K562 (cell line): ENCODE measurements at regions not wholly inside any gene's neighbourhood (a gene's known extent, or its start where the extent isn't known, plus 50 kb on each side); places are given as distances from the start of the nearest gene placed in this dataset.

Experiments
- ATAC-seq: fragments of 200-7000 bp; cut with Tn5 transposase; 3 replicates; pipeline ENCODE4 v1.9.1; 2020; ENCODE audit warnings: moderate library complexity
- BruUV-seq: library from RNA; stranded (reverse); fragments of 400-500 nt; replicated peaks from 2 replicates; lab custom pipeline; 2021; lab: Mats Ljungman, UMichigan
- CTCF ChIA-PET: fragments of 300-600 bp; formaldehyde crosslinking; extraction: SDS; loops from one replicate; lab custom pipeline; 2021; ENCODE audit warnings: low intra/inter-chr PET ratio; lab: Yijun Ruan, JAX
- POLR2A ChIA-PET: fragments of 300-600, 350-650 bp; sonication (Branson Sonifier 250); formaldehyde crosslinking; extraction: SDS; loops from one replicate; lab custom pipeline; 2021; ENCODE audit warnings: antibody characterized with exemption, inconsistent platforms; lab: Yijun Ruan, JAX
- DNase-seq, 4 experiments: peaks; one replicate each; pipeline versions ENCODE4 v3.0.0 to v3.0.0-alpha.2; 2011 to 2018; ENCODE audit warnings: low spot score in 3 of 4, mixed read lengths in 3 of 4; ENCODE audit errors: extremely low read depth in 1 of 4
- FAIRE-seq: peaks from 2 replicates; lab custom pipeline; 2011; peaks lifted over from hg19 to GRCh38; lab: Jason Lieb, UNC
- H2AFZ ChIP-seq: 2 replicates; pipeline ENCODE4 v1.6.0; 2011; ENCODE audit warnings: low read depth, low read length, control low read depth, inconsistent platforms
- H3K27ac ChIP-seq: fragments of 200-600 bp; 3 replicates; pipeline ENCODE4 v1.8.0; 2011; ENCODE audit warnings: low read depth, mild to moderate bottlenecking, control low read depth, inconsistent platforms, low read length, moderate library complexity, mixed read lengths; ENCODE audit errors: extremely low read depth
- H3K27me3 ChIP-seq, 2 experiments: fragments of 300-600 bp in 1 of 2; 2 replicates in 1 of 2; 3 replicates in 1 of 2; pipeline versions ENCODE4 v1.6.0 to v1.8.0; 2011; ENCODE audit warnings: inconsistent platforms in 2 of 2, low read length in 2 of 2, mild to moderate bottlenecking in 1 of 2, mixed read lengths in 1 of 2, moderate library complexity in 1 of 2; ENCODE audit not compliant: control insufficient read depth in 2 of 2, insufficient read depth in 2 of 2
- H3K36me3 ChIP-seq: fragments of 300-600 bp; 3 replicates; pipeline ENCODE4 v1.8.0; 2011; ENCODE audit warnings: mild to moderate bottlenecking, low read length, inconsistent platforms; ENCODE audit not compliant: control insufficient read depth, insufficient read depth
- H3K4me1 ChIP-seq, 2 experiments: fragments of 200-600 bp in 1 of 2; replicated peaks in 1 of 2; 2 replicates in 1 of 2; 3 replicates in 1 of 2; pipeline versions ENCODE4 v1.5.1 to v1.8.0; 2011; ENCODE audit warnings: inconsistent platforms in 2 of 2, low read length in 2 of 2, mild to moderate bottlenecking in 1 of 2, mixed read lengths in 1 of 2, moderate library complexity in 1 of 2; ENCODE audit not compliant: control insufficient read depth in 2 of 2, insufficient read depth in 2 of 2
- H3K4me2 ChIP-seq: 2 replicates; pipeline ENCODE4 v1.6.1; 2011; ENCODE audit warnings: low read length, control low read depth, inconsistent platforms, mixed read lengths; ENCODE audit not compliant: insufficient read depth
- H3K4me3 ChIP-seq: fragments of 200-600 bp; sonication (generic), shearing (Covaris generic); 2 replicates; pipeline ENCODE4 v1.5.1; 2016; ENCODE audit warnings: control low read depth, inconsistent platforms
- H3K79me2 ChIP-seq: fragments of 200-600 bp; 3 replicates; pipeline ENCODE4 v1.8.0; 2011; ENCODE audit warnings: low read length, inconsistent platforms; ENCODE audit not compliant: control insufficient read depth, insufficient read depth
- H3K9ac ChIP-seq, 2 experiments: 2 replicates each; pipeline versions ENCODE4 v1.6.0 to v1.6.1; 2011; ENCODE audit warnings: low read depth in 2 of 2, low read length in 2 of 2, control low read depth in 1 of 2, inconsistent platforms in 1 of 2, mild to moderate bottlenecking in 1 of 2, mixed read lengths in 1 of 2; ENCODE audit not compliant: insufficient read depth in 1 of 2
- H3K9me1 ChIP-seq: one replicate; pipeline ENCODE4 v1.6.0; 2011; ENCODE audit warnings: inconsistent platforms, mild to moderate bottlenecking, low read length, moderate library complexity; ENCODE audit not compliant: control insufficient read depth, insufficient read depth
- H3K9me3 ChIP-seq: replicated peaks from 2 replicates; pipeline ENCODE4 v1.5.1; 2011; ENCODE audit warnings: low read depth, low read length, inconsistent platforms; ENCODE audit not compliant: control insufficient read depth, insufficient read depth
- H4K20me1 ChIP-seq: replicated peaks from 2 replicates; pipeline ENCODE4 v1.6.1; 2011; ENCODE audit warnings: low read length, inconsistent platforms, mixed read lengths; ENCODE audit not compliant: control insufficient read depth, insufficient read depth
- CLOCK ChIP-seq: fragments of 250-450 bp; sonication (Bioruptor Pico); IDR thresholded peaks from 2 replicates; pipeline ENCODE4 v1.4.0; 2020; ENCODE audit warnings: mild to moderate bottlenecking, moderate library complexity, borderline replicate concordance
- ETS1 ChIP-seq: conservative IDR thresholded peaks from 2 replicates; pipeline ENCODE4 v1.6.1; 2011; ENCODE audit warnings: low read depth, mild to moderate bottlenecking, low read length; ENCODE audit not compliant: control insufficient read depth
- FOXK1 ChIP-seq: sonication (generic); formaldehyde crosslinking; IDR thresholded peaks from 2 replicates; pipeline ENCODE4 v1.8.0; 2022; ENCODE audit warnings: missing genetic modification reagents, mild to moderate bottlenecking, borderline replicate concordance
- FOXK2 ChIP-seq, 2 experiments: fragments of 450-650 bp; IDR thresholded peaks in 1 of 2; conservative IDR thresholded peaks in 1 of 2; 2 replicates each; pipeline ENCODE4 v1.6.1; 2016; ENCODE audit warnings: low read depth in 2 of 2, mild to moderate bottlenecking in 1 of 2
- GATAD2B ChIP-seq: fragments of 450-650 bp; IDR thresholded peaks from 2 replicates; pipeline ENCODE4 v1.6.1; 2017; ENCODE audit warnings: mild to moderate bottlenecking, borderline replicate concordance
- ILK ChIP-seq: fragments of 450-650 bp; IDR thresholded peaks from 2 replicates; pipeline ENCODE4 v1.6.1; 2016; ENCODE audit warnings: missing genetic modification characterization, low read depth, mild to moderate bottlenecking, missing compliant biosample characterization, moderate library complexity, borderline replicate concordance
- L3MBTL2 ChIP-seq: fragments of 450-650 bp; IDR thresholded peaks from 2 replicates; pipeline ENCODE4 v1.6.1; 2016; ENCODE audit warnings: mild to moderate bottlenecking, moderate library complexity
- LEF1 ChIP-seq: fragments of 450-650 bp; IDR thresholded peaks from 2 replicates; pipeline ENCODE4 v1.6.1; 2016; ENCODE audit warnings: mild to moderate bottlenecking
- MBD2 ChIP-seq: sonication (generic); IDR thresholded peaks from 2 replicates; pipeline ENCODE4 v1.6.1; 2016; ENCODE audit warnings: low read depth, borderline replicate concordance
- SREBF2 ChIP-seq: sonication (generic); formaldehyde crosslinking; IDR thresholded peaks from 2 replicates; pipeline ENCODE4 v1.4.0; 2020; ENCODE audit warnings: mild to moderate bottlenecking, missing genetic modification reagents
- TBL1XR1 ChIP-seq, 2 experiments: IDR thresholded peaks; 2 replicates each; pipeline ENCODE4 v1.6.1; 2012; ENCODE audit warnings: improper control_type of control experiment in 2 of 2, low read length in 2 of 2, mild to moderate bottlenecking in 1 of 2
- TFAM ChIP-seq: fragments of 250-450 bp; sonication (Bioruptor Pico); conservative IDR thresholded peaks from 2 replicates; pipeline ENCODE4 v1.5.0; 2021; ENCODE audit warnings: mild to moderate bottlenecking, moderate library complexity
- ZKSCAN8 ChIP-seq: fragments of 200-800 bp; sonication (Bioruptor generic); IDR thresholded peaks from 2 replicates; pipeline ENCODE4 v1.6.1; 2016; ENCODE audit warnings: missing genetic modification characterization, missing compliant biosample characterization
- ZNF239 ChIP-seq: fragments of 250-450 bp; sonication (Bioruptor Pico); IDR thresholded peaks from 2 replicates; pipeline ENCODE4 v1.4.0; 2020; ENCODE audit warnings: mild to moderate bottlenecking
- ZNF785 ChIP-seq: fragments of 250-450 bp; sonication (Bioruptor Pico); IDR thresholded peaks from 2 replicates; pipeline ENCODE4 v1.4.0; 2020; ENCODE audit warnings: mild to moderate bottlenecking
- WGBS: fragments of 100-300 bp; shearing (Covaris generic); methylation state at CpG from one replicate; pipeline ENCODE4 v1.1.6; 2016; ENCODE audit warnings: low coverage, mixed read lengths; ENCODE audit not compliant: insufficient coverage; ENCODE audit errors: missing lambda C conversion rate; 5-methylcytosine and 5-hydroxymethylcytosine counted together
- in situ Hi-C: fragments of 300-500 bp; cut with MboI; formaldehyde crosslinking; loops from 4 replicates; pipeline ENCODE4 v1.15.0; 2018; ENCODE audit warnings: inconsistent platforms, mixed read lengths
- intact Hi-C: fragments of 100-400 bp; cut with micrococcal nuclease; formaldehyde crosslinking; loops from 2 replicates; pipeline ENCODE4 v1.14.2; 2022
- TF ChIP-seq, protein P1 (sequence below): sonication (generic); formaldehyde crosslinking; IDR thresholded peaks from 2 replicates; pipeline ENCODE4 v1.8.1; 2023; ENCODE audit warnings: mild to moderate bottlenecking, missing genetic modification reagents

DNA sequence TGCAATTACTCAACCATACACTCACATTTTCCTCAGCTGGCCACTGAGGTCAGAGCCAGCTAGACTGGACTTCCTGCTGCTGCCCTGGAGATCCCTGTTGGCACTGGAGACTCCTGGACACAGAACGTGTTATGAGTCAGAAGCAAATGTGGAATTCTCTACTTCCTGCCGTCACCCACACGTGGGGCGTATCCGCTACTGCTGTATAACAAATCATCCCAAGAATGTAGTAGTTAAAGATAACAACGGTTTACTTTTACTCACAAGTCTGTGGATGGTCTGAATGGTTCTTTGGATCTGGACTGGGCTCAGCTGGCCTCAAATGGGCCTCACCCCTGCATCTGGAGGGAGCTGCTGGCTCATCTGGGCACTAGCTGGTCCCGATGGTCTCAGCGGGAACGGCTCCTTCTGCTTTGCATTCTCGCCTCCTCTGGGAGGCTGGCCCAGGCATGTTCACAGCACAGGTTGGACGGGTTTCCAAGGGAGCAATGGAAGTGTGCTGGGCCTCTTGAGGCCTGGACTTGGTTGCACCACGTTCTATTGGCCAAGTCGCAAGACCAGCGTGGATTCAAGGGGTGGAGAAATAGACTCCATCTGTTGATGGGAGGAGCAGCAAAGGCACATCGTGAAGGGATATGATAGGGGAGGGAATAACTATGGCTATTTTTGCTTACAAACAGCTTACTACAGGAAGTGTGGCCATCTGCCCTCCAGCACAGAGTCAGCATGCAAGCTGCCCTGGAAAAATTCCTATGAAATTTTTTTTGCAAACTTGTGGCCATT, 118.5 kb downstream of the SNX5 start (continued):
- no peak for TF ChIP-seq TFAM
- no peak for TF ChIP-seq MBD2
- no peak for TF ChIP-seq SREBF2
- TF ChIP-seq ZNF785 (CRISPR knock-in tag), result no peak
- no peak for TF ChIP-seq TBL1XR1 (IDR thresholded peaks at IDR 0.05; ENCODE audit: low read length in 2 of 2)
- no peak for TF ChIP-seq ETS1

DNA sequence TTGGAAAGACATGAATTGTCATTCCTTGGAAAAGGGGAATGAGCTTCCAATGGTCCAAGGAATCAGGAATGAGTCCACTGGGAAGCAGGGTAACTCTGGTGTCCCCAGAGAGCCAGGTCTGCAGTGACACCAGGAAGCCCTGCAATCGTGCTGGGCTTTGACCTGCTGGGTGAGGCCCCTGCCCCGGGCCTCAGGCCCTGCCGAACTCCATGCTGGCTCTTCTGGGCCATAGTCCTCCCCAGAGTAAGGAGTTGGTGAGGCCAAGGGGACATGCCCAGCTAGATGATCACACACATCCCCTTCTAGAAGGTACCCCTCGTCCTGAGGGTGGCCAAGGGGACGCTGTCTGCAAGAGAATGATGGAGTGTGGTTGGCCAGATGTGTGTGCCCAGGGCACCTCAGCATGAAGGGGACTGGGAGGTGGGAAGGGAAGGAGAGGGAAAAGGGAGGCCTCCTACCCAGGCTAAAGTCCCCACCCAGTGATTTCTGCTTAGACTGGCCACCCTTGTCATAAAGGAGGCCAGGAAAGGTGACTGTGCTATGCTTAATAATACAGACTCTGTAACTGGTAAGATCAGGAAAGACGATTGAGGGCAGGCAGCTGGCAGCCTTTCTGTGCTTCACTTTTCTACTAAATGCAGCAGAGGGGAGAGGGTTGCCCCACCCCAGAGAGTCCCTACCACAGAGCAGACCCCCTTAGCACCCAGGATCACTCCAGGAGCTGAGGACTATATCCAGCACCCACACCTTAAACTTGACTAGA, 119.3 kb downstream of the SNX5 start:
- no peaks in the 10 kb centered on the region for H3K79me2 ChIP-seq
- TF ChIP-seq ILK (no peak), L3MBTL2 (no peak), LEF1 (no peak), GATAD2B (no peak), ZNF239 (CRISPR knock-in tag) (no peak), ZKSCAN8 (CRISPR knock-in tag) (no peak), CLOCK (CRISPR knock-in tag) (no peak), FOXK2 (conservative IDR thresholded peaks at IDR 0.05 in 1 of 2, IDR thresholded peaks at IDR 0.05 in 1 of 2; ENCODE audit: low read depth in 2 of 2) (no peak), FOXK1 (no peak)
- TF ChIP-seq, protein P1, sequence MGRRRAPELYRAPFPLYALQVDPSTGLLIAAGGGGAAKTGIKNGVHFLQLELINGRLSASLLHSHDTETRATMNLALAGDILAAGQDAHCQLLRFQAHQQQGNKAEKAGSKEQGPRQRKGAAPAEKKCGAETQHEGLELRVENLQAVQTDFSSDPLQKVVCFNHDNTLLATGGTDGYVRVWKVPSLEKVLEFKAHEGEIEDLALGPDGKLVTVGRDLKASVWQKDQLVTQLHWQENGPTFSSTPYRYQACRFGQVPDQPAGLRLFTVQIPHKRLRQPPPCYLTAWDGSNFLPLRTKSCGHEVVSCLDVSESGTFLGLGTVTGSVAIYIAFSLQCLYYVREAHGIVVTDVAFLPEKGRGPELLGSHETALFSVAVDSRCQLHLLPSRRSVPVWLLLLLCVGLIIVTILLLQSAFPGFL, result no peak

More for the DNA sequence above, 119.3 kb downstream of the SNX5 start:
- Histone ChIP-seq H4K20me1 (no peaks in the 10 kb centered on the region), H3K36me3 (no peaks in the 10 kb centered on the region), H3K4me2 (no peak overlapping the region), H3K9ac (no peak overlapping the region), H3K4me1 (peaks cover 0 to 2% of the 10 kb centered on the region in 2 experiments; a peak in 1 of 5 replicates), H3K27me3 (peaks cover 0 to 3% of the 10 kb centered on the region in 2 experiments; a peak in 4 of 5 replicates), H3K27ac (no peak overlapping the region), H3K9me1 (no peaks in the 10 kb centered on the region), H3K4me3 (no peak overlapping the region), H2AFZ (no peak overlapping the region), H3K9me3 (no peaks in the 10 kb centered on the region)
- BruUV-seq, result no TSS peak
- DNase-seq (no peak), FAIRE-seq (no peak), ATAC-seq (no peak)
- ChIA-PET POLR2A (no interaction called here), CTCF (no interaction called here)
- 4% methylated on average over 4 of the region's 6 CpGs for WGBS
- intact Hi-C loops, result no loop called here
- in situ Hi-C loops, result no loop called here
